GM12878 (cell line): ENCODE measurements at regions not wholly inside any gene's neighbourhood (a gene's known extent, or its start where the extent isn't known, plus 50 kb on each side); places are given as distances from the start of the nearest gene placed in this dataset.

Source experiments
- ATAC-seq: fragments of 200-7000 bp; cut with Tn5 transposase; 3 replicates; pipeline ENCODE4 v1.9.1; 2020; ENCODE audit warnings: mild to moderate bottlenecking, moderate library complexity
- BruUV-seq: library from RNA; stranded (reverse); fragments of 400-500 nt; replicated peaks from 2 replicates; lab custom pipeline; 2021; lab: Mats Ljungman, UMichigan
- CTCF ChIA-PET: fragments of 300-600 bp; sonication (Branson Sonifier 250); formaldehyde crosslinking; extraction: SDS; loops from one replicate; lab custom pipeline; 2021; ENCODE audit warnings: inconsistent platforms; lab: Yijun Ruan, JAX
- POLR2A ChIA-PET: fragments of 350-600 bp; formaldehyde crosslinking; extraction: SDS; loops from one replicate; lab custom pipeline; 2021; ENCODE audit warnings: inconsistent platforms; lab: Charles Lee
- RAD21 ChIA-PET: fragments of 300-600 bp; sonication (Branson Sonifier 250); formaldehyde crosslinking; loops from one replicate; lab custom pipeline; 2023; ENCODE audit warnings: antibody characterized with exemption; ENCODE audit not compliant: unreplicated experiment; lab: Charles Lee
- SMC1A ChIA-PET: fragments of 300-600 bp; sonication (Branson Sonifier 250); formaldehyde crosslinking; loops from one replicate; lab custom pipeline; 2023; ENCODE audit not compliant: unreplicated experiment, uncharacterized antibody; lab: Charles Lee
- DNase-seq: peaks from one replicate; pipeline ENCODE4 v3.0.0-alpha.2; 2011; ENCODE audit warnings: low read depth, low spot score
- FAIRE-seq: peaks from 3 replicates; lab custom pipeline; 2011; peaks lifted over from hg19 to GRCh38; lab: Jason Lieb, UNC
- H2AFZ ChIP-seq: 2 replicates; pipeline ENCODE4 v1.6.0; 2011; ENCODE audit warnings: low read depth, low read length, control low read depth; ENCODE audit not compliant: control insufficient read depth
- H3K27ac ChIP-seq: 2 replicates; pipeline ENCODE4 v1.5.1; 2011; ENCODE audit warnings: control low read depth; ENCODE audit not compliant: control insufficient read depth, insufficient read depth
- H3K27me3 ChIP-seq, 2 experiments: replicated peaks in 1 of 2; 2 replicates each; pipeline versions ENCODE4 v1.6.0 to v1.6.1; 2011; ENCODE audit warnings: low read length in 1 of 2; ENCODE audit not compliant: control insufficient read depth in 2 of 2, insufficient read depth in 2 of 2
- H3K36me3 ChIP-seq, 2 experiments: 2 replicates each; pipeline ENCODE4 v1.5.1; 2011; ENCODE audit warnings: low read length in 1 of 2; ENCODE audit not compliant: control insufficient read depth in 2 of 2, insufficient read depth in 2 of 2
- H3K4me1 ChIP-seq: 2 replicates; pipeline ENCODE4 v1.6.1; 2011; ENCODE audit warnings: mild to moderate bottlenecking, low read length, moderate library complexity, mixed read lengths; ENCODE audit not compliant: control insufficient read depth, insufficient read depth
- H3K4me2 ChIP-seq: 2 replicates; pipeline ENCODE4 v1.6.0; 2011; ENCODE audit warnings: control low read depth; ENCODE audit not compliant: control insufficient read depth, insufficient read depth
- H3K4me3 ChIP-seq: fragments of 200-600 bp; sonication (generic); 2 replicates; pipeline ENCODE4 v1.5.1; 2016
- H3K79me2 ChIP-seq: 2 replicates; pipeline ENCODE4 v1.6.0; 2011; ENCODE audit warnings: low read length; ENCODE audit not compliant: control insufficient read depth, insufficient read depth
- H3K9ac ChIP-seq: 2 replicates; pipeline ENCODE4 v1.8.0; 2011; ENCODE audit warnings: low read length, control low read depth, mixed read lengths; ENCODE audit not compliant: control insufficient read depth, insufficient read depth
- H3K9me3 ChIP-seq: replicated peaks from 3 replicates; pipeline ENCODE4 v1.5.1; 2011; ENCODE audit warnings: mild to moderate bottlenecking, low read length; ENCODE audit not compliant: control insufficient read depth, insufficient read depth
- H4K20me1 ChIP-seq: 2 replicates; pipeline ENCODE4 v1.6.0; 2011; ENCODE audit not compliant: control insufficient read depth, insufficient read depth
- BACH1 ChIP-seq: fragments of 450-650 bp; IDR thresholded peaks from 2 replicates; pipeline ENCODE4 v1.6.1; 2017; ENCODE audit warnings: mild to moderate bottlenecking, borderline replicate concordance
- EGR1 ChIP-seq, 2 experiments: IDR thresholded peaks; 1 replicate in 1 of 2; 2 replicates in 1 of 2; pipeline ENCODE4 v1.6.1; 2011 to 2012; ENCODE audit warnings: low read depth in 2 of 2, low read length in 2 of 2, borderline replicate concordance in 1 of 2, mild to moderate bottlenecking in 1 of 2, moderate library complexity in 1 of 2
- ESRRA ChIP-seq: IDR thresholded peaks from 2 replicates; pipeline ENCODE4 v1.6.1; 2012; ENCODE audit warnings: mild to moderate bottlenecking, low read length, improper control_type of control experiment
- FOS ChIP-seq: IDR thresholded peaks from 3 replicates; pipeline ENCODE4 v1.6.1; 2011; ENCODE audit warnings: borderline replicate concordance; ENCODE audit not compliant: insufficient read length; ENCODE audit errors: extremely low read depth
- HDAC6 ChIP-seq: fragments of 200-600 bp; sonication (generic); IDR thresholded peaks from one replicate; pipeline ENCODE4 v1.8.0; 2017; ENCODE audit warnings: antibody characterized with exemption; ENCODE audit not compliant: unreplicated experiment
- MTA2 ChIP-seq: fragments of 450-650 bp; IDR thresholded peaks from 2 replicates; pipeline ENCODE4 v1.6.1; 2016; ENCODE audit warnings: low read depth, mild to moderate bottlenecking, moderate library complexity
- PML ChIP-seq: IDR thresholded peaks from 2 replicates; pipeline ENCODE4 v1.6.1; 2012; ENCODE audit warnings: low read length, inconsistent platforms
- RELA ChIP-seq: fragments of 450-650 bp; IDR thresholded peaks from 2 replicates; pipeline ENCODE4 v1.8.0; 2014; ENCODE audit warnings: borderline replicate concordance; ENCODE audit not compliant: partially characterized antibody
- SMAD1 ChIP-seq: fragments of 450-650 bp; IDR thresholded peaks from 2 replicates; pipeline ENCODE4 v1.6.1; 2018; ENCODE audit warnings: mild to moderate bottlenecking, low read depth; ENCODE audit not compliant: partially characterized antibody
- SMARCA5 ChIP-seq: fragments of 450-650 bp; IDR thresholded peaks from 2 replicates; pipeline ENCODE4 v1.6.1; 2017; ENCODE audit warnings: mild to moderate bottlenecking
- SP1 ChIP-seq: IDR thresholded peaks from one replicate; pipeline ENCODE4 v1.6.1; 2011; ENCODE audit warnings: low read depth, low read length
- ZBED1 ChIP-seq: IDR thresholded peaks from 2 replicates; pipeline ENCODE4 v1.6.1; 2016; ENCODE audit warnings: borderline replicate concordance
- ZNF217 ChIP-seq: fragments of 450-650 bp; IDR thresholded peaks from 2 replicates; pipeline ENCODE4 v1.6.1; 2017; ENCODE audit warnings: antibody characterized with exemption, mild to moderate bottlenecking
- ZNF384 ChIP-seq: IDR thresholded peaks from 2 replicates; pipeline ENCODE4 v1.6.1; 2012; ENCODE audit warnings: low read depth, mild to moderate bottlenecking, low read length, improper control_type of control experiment, borderline replicate concordance
- WGBS: methylation state at CpG from one replicate; pipeline ENCODE4 v1.1.6; 2016; ENCODE audit warnings: low lambda C conversion rate; ENCODE audit not compliant: insufficient replicate concordance, insufficient coverage; ENCODE audit errors: missing lambda C conversion rate; 5-methylcytosine and 5-hydroxymethylcytosine counted together
- in situ Hi-C: fragments of 300-500 bp; cut with MboI; formaldehyde crosslinking; loops from 9 replicates; pipeline ENCODE4 v1.14.3; 2018; ENCODE audit warnings: mixed read lengths
- intact Hi-C: fragments of 100-400 bp; cut with micrococcal nuclease; formaldehyde crosslinking; loops from one replicate; pipeline ENCODE4 v1.14.2; 2022; ENCODE audit not compliant: unreplicated experiment
- TF ChIP-seq, protein P1 (sequence below): IDR thresholded peaks from 2 replicates; pipeline ENCODE4 v1.6.1; 2012; ENCODE audit warnings: low read length, inconsistent platforms
- TF ChIP-seq, protein P2 (sequence below): fragments of 450-650 bp; IDR thresholded peaks from 2 replicates; pipeline ENCODE4 v1.6.1; 2018; ENCODE audit warnings: mild to moderate bottlenecking, low read depth, moderate library complexity; ENCODE audit not compliant: partially characterized antibody

DNA sequence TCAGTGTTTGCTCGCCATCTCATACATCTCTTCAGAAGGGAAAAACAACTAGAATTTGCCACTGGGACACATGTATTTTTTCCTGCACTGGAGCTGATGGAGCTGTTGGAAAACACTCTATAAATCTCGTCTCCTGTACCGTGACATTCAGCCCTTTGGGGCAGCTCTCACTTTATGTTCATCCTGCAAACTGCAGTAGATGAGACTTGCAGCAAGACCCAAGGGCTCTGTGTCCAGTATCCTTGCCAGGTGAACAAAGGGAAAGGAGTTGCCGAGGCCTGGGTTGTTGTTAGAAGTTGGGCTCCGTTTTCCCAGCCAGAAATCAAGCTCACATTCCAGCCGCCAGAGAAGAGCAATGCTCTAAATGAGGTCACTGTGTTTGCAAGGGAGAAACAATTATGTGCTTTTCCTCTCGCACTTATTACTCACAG, 285.1 kb downstream of the SLC4A3 start:
- ChIA-PET SMC1A (no interaction called here), RAD21 (no interaction called here), CTCF (no interaction called here), POLR2A (no interaction called here)
- Histone ChIP-seq H3K36me3 (no peaks in the 10 kb centered on the region), H3K4me1 (no peaks in the 10 kb centered on the region), H3K4me2 (no peak overlapping the region), H3K27ac (no peak overlapping the region), H4K20me1 (no peaks in the 10 kb centered on the region), H3K4me3 (no peak overlapping the region), H3K9ac (no peak overlapping the region), H2AFZ (no peak overlapping the region), H3K9me3 (no peaks in the 10 kb centered on the region), H3K79me2 (no peaks in the 10 kb centered on the region), H3K27me3 (no peaks in the 10 kb centered on the region)
- 9% methylated on average over 7 of the region's 7 CpGs for WGBS
- in situ Hi-C loops (no loop called here), intact Hi-C loops (no loop called here)
- DNase-seq (no peak), ATAC-seq (no peak), FAIRE-seq (no peak)
- no TSS peak for BruUV-seq
- TF ChIP-seq SMAD1 (no peak), SP1 (no peak), FOS (no peak), MTA2 (no peak), ZNF217 (no peak), RELA (no peak), EGR1 (IDR thresholded peaks at IDR 0.05; ENCODE audit: borderline replicate concordance in 1 of 2, low read depth in 2 of 2, low read length in 2 of 2) (no peak), SMARCA5 (no peak)

DNA sequence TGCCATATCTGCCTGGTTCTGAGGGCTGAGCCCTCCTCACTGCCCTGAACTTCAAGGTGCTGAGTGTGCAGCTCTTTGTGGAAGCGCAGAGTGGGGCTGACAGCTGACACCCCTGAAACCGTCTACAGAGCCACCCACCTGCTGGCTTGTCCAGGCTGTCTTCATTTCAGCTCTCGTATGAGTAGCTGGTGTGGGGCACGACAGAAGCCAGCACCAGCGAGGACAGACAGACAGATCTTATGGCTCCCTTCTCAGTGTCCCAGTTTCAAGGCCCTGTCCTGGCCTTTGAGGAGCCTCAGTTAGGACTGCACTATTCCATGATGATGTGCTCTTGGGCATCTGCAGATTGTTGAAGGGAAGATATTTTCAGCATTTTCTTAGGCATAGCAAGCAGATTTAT, 287.1 kb downstream of the SLC4A3 start:
- H2AFZ ChIP-seq: no peak overlapping the region
- H3K79me2 ChIP-seq: no peaks in the 10 kb centered on the region
- H4K20me1 ChIP-seq: no peaks in the 10 kb centered on the region
- in situ Hi-C loops: no loop called here
- no peak overlapping the region for H3K4me3 ChIP-seq
- no peaks in the 10 kb centered on the region for H3K9me3 ChIP-seq
- DNase-seq: no peak
- no peak overlapping the region for H3K27ac ChIP-seq
- FAIRE-seq: no peak
- H3K9ac ChIP-seq: no peak overlapping the region
- WGBS: 29% methylated on average over 5 of the region's 5 CpGs
- POLR2A ChIA-PET: no interaction called here
- no peak for ATAC-seq
- H3K4me1 ChIP-seq: no peaks in the 10 kb centered on the region
- CTCF ChIA-PET: no interaction called here
- no peaks in the 10 kb centered on the region for H3K36me3 ChIP-seq
- RAD21 ChIA-PET: no interaction called here
- no TSS peak for BruUV-seq
- no peaks in the 10 kb centered on the region for H3K27me3 ChIP-seq
- no peak overlapping the region for H3K4me2 ChIP-seq
- SMC1A ChIA-PET: interaction anchor here (1.6 kb wide), 1 partner anchor 11 kb away, joined by 3 read pairs; no protein-coding TSS in a partner anchor
- intact Hi-C loops: no loop called here
- TF ChIP-seq ESRRA (no peak), BACH1 (no peak), ZNF384 (no peak), ZBED1 (no peak), MTA2 (no peak), HDAC6 (no peak), SP1 (no peak), PML (no peak), EGR1 (IDR thresholded peaks at IDR 0.05; ENCODE audit: borderline replicate concordance in 1 of 2, low read depth in 2 of 2, low read length in 2 of 2) (no peak)
- TF ChIP-seq, protein P1, sequence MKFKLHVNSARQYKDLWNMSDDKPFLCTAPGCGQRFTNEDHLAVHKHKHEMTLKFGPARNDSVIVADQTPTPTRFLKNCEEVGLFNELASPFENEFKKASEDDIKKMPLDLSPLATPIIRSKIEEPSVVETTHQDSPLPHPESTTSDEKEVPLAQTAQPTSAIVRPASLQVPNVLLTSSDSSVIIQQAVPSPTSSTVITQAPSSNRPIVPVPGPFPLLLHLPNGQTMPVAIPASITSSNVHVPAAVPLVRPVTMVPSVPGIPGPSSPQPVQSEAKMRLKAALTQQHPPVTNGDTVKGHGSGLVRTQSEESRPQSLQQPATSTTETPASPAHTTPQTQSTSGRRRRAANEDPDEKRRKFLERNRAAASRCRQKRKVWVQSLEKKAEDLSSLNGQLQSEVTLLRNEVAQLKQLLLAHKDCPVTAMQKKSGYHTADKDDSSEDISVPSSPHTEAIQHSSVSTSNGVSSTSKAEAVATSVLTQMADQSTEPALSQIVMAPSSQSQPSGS: no peak
- TF ChIP-seq, protein P2, sequence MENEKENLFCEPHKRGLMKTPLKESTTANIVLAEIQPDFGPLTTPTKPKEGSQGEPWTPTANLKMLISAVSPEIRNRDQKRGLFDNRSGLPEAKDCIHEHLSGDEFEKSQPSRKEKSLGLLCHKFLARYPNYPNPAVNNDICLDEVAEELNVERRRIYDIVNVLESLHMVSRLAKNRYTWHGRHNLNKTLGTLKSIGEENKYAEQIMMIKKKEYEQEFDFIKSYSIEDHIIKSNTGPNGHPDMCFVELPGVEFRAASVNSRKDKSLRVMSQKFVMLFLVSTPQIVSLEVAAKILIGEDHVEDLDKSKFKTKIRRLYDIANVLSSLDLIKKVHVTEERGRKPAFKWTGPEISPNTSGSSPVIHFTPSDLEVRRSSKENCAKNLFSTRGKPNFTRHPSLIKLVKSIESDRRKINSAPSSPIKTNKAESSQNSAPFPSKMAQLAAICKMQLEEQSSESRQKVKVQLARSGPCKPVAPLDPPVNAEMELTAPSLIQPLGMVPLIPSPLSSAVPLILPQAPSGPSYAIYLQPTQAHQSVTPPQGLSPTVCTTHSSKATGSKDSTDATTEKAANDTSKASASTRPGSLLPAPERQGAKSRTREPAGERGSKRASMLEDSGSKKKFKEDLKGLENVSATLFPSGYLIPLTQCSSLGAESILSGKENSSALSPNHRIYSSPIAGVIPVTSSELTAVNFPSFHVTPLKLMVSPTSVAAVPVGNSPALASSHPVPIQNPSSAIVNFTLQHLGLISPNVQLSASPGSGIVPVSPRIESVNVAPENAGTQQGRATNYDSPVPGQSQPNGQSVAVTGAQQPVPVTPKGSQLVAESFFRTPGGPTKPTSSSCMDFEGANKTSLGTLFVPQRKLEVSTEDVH: no peak
